RPMI8226 (cell line): ENCODE measurements at regions not wholly inside any gene's neighbourhood (a gene's known extent, or its start where the extent isn't known, plus 50 kb on each side); places are given as distances from the start of the nearest gene placed in this dataset.

Experiments
- DNase-seq: peaks from one replicate; pipeline ENCODE4 v3.0.0-alpha.2; 2015

GRCh38 chr15:96390986-96391385, 60.5 kb downstream of the NR2F2 start:
- no peak for DNase-seq

- no peak for DNase-seq
These were observed 62.1 kb downstream of the NR2F2 start for GRCh38 chr15:96392380-96393208.

GRCh38 chr15:96393209-96393513, 62.7 kb downstream of the NR2F2 start:
- no peak for DNase-seq

GRCh38 chr15:96395687-96396086, 65.2 kb downstream of the NR2F2 start:
- no peak for DNase-seq

GRCh38 chr15:96398776-96399175, 68.3 kb downstream of the NR2F2 start:
- no peak for DNase-seq

GRCh38 chr15:96402403-96402802, 71.9 kb downstream of the NR2F2 start:
- DNase-seq = no peak

GRCh38 chr15:96403071-96403470, 72.6 kb downstream of the NR2F2 start:
- no peak for DNase-seq

GRCh38 chr15:96403932-96404331, 73.4 kb downstream of the NR2F2 start:
- no peak for DNase-seq

GRCh38 chr15:96404560-96404959, 74.1 kb downstream of the NR2F2 start:
- no peak for DNase-seq

GRCh38 chr15:96406291-96406690, 75.8 kb downstream of the NR2F2 start:
- no peak for DNase-seq

- DNase-seq = no peak
These were observed 76.2 kb downstream of the NR2F2 start for GRCh38 chr15:96406701-96407100.

- no peak for DNase-seq
These were observed 77.0 kb downstream of the NR2F2 start for GRCh38 chr15:96407482-96407881.

GRCh38 chr15:96408591-96409183, 78.2 kb downstream of the NR2F2 start:
- no peak for DNase-seq

GRCh38 chr15:96409215-96410138, 79.0 kb downstream of the NR2F2 start:
- DNase-seq = no peak

GRCh38 chr15:96410175-96411055, 79.9 kb downstream of the NR2F2 start:
- DNase-seq = no peak

- no peak for DNase-seq
These were observed 80.8 kb downstream of the NR2F2 start for GRCh38 chr15:96411056-96412031.

GRCh38 chr15:96412045-96412905, 81.8 kb downstream of the NR2F2 start:
- no peak for DNase-seq

- no peak for DNase-seq
These were observed 82.4 kb downstream of the NR2F2 start for GRCh38 chr15:96412906-96413231.

GRCh38 chr15:96413657-96414056, 83.2 kb downstream of the NR2F2 start:
- DNase-seq = no peak

- no peak for DNase-seq
These were observed 84.4 kb downstream of the NR2F2 start for GRCh38 chr15:96414875-96415274.
